ENCODE measurements at regions not wholly inside any gene's neighbourhood (a gene's known extent, or its start where the extent isn't known, plus 50 kb on each side); places are given as distances from the start of the nearest gene placed in this dataset.
"Not testable (repeated sequence)": the region's sequence is repeated elsewhere in the genome, so short reads cannot be mapped to it uniquely, and the experiment has no call there.

GRCh38 chr2:120503206-120503792 lies 157.4 kb downstream of the INHBB start:
- DNase-seq: no peak

DNA sequence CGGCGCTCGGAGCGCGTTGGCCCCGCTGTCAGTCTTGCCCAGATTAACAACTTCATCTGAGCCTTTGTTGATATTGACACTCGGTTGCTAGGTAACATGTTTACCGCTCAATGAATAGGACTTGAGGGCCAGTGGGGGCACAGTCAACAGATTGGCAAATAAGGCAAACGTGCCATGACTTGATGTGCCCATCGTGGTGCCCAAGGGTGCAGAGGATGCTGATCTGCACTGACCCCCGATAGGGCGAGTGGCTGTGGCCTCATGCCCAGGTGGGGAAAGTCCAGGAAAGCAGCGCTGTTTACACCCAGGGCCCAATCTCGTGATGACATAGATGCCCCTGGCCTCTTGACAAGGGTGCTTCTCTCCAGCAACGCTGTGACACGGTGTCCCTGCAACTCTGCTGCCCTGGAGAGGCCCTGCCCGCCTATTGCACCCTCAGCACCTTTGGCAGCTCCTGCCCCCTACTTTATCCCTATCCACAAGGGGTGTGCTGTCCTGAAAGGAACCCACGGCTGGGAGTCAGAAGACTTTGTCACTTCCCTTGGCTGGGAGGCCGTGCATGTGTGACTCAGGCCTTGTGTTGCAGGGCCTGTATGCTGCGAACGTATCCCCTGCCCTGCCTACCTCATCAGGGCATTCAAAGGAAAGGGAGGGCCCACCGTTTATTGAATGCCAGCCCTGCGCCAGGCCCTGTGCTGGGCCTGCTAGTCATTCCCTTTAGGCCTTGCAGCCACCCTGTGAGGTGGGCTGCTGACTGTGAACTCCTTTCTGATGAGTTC lies 158.0 kb downstream of the INHBB start:
- DNase-seq: no peak

- no peak for DNase-seq
Observed at GRCh38 chr2:120504936-120505705, 159.2 kb downstream of the INHBB start.

GRCh38 chr2:120508567-120509041 lies 162.7 kb downstream of the INHBB start:
- DNase-seq: no peak

- DNase-seq: no peak
Observed at GRCh38 chr2:120509213-120509815, 163.4 kb downstream of the INHBB start.

DNA sequence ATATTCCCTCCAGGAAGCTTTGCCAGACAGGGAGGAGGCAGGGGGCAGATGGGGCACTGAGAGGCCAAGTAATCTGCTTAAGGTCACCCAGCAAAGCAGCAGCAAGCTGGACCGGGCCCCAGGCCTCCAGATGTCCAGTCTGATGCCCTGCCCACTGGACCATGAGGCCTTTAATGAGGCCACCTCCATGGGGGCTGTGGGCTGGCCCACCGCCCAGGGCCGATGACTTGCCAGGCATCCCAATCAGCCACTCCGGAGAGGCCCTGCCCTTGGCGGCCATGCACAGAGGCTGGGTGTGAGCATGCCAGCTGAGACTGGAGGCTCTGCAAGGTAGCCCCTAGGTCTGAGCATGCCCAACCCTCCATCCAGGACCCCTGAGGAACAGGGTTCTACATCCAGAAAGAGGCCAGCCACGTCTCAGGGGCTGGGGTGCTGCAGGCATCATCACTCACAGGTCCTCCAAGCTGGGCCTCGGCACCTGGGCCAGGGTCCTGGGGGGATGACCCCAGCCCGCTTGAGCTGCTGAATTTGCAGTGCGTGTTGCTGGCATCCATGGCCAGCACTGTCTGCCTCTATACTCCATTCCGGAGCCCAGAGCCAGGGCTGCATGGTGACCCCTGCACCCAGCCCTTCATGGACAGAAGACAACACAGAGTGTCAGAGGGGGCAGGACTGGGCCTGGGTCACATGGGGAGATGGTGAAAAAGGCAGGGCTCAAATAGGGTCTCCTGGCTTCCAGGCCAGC lies 164.2 kb downstream of the INHBB start:
- no peak for DNase-seq

DNA sequence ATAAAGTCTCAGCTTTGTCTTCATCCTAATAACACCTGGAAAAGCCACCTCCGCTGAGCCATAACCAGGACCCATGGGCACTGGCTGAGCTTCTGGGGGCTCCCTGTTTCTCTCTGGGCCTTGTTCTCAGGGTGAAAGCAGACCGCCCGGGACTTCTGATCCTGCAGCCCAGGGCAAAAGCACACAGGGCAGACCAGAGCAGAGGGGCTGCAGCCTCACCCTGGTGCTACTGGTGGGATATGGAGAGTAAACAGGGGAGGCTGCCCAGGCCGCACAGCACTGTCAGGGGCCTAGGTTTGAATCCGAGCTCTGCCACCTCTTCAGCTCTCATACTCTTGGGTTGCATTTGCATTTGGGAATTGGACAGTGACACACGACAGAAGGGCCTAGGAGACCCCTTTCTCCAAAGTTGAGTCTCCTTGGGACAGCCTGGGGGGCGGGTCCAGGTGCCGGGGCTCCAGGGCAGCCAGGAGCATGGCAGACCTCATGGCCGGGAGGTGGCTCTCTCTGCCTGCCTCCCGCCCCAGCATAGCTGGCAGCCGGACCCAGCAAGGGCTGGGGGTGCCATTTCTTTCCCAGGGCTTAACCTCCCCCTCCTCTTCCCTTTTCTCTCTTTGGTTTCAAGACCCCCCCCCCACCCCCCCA lies 164.9 kb downstream of the INHBB start:
- DNase-seq: no peak

- no peak for DNase-seq
Observed at GRCh38 chr2:120511536-120511935, 165.6 kb downstream of the INHBB start.

DNA sequence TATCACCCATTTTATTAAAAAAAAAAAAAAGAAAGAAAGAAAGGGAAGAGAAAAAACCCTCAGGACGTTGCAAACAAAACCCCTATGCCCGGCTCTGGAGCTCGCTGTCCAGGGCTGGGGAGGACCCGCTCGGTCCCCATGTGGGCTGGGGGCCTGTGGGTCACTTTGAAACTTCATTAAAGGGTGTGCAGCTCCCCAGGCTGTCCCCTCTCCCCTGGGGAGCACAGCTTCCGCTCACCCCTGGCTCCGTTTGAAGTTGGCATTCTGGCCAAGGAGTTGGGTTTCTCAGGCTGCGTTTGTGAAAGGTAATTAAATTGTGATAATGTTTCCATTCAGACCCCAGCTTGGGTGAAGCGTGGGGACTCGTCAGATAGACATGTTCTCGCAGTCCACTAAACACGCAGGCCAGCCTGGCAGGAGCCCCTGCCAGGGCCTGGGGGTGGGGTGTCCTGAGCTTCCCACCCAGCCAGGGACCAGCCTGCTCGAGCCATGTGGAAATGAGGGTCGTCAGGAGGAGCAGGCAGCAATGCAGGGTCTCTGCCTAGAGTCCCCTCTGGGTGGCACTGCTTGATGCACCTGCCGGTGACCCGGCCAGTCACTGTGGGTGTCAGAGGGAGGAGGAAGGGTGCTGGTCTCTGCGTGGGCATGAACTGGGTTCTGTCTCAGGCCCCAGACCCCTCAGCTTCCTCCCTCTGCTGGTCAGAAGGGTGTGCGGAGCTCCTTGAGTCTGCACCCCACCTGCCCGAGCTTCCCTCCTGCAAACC lies 166.2 kb downstream of the INHBB start:
- no peak for DNase-seq

- DNase-seq: no peak
Observed at GRCh38 chr2:120513776-120514357, 167.9 kb downstream of the INHBB start.

- DNase-seq: no peak
Observed at GRCh38 chr2:120514521-120514920, 168.6 kb downstream of the INHBB start.

DNA sequence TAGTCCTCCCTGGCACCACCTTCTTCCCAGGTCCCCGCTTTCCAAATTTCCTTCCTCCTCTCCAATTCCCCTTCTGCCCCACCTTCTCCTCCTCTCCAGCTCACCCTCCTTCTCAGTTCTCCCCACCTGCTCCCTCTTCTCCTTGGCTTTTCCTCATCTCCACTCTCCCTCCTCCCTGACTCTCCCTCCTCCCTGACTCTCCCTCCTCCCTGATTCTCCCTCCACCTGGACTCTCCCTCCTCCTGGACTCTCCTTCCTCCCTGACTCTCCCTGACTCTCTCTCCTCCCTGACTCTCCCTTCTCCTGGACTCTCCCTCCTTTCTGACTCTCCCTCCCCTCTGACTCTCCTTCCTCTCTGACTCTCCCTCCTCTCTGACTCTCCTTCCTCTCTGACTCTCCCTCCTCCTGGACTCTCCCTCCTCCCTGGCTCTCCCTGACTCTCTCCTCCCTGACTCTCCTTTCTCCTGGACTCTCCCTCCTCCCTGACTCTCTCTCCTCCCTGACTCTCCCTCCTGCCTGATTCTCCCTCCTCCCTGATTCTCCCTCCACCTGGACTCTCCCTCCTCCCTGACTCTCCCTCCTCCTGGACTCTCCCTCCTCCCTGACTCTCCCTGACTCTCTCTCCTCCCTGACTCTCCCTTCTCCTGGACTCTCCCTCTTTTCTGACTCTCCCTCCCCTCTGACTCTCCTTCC lies 169.3 kb downstream of the INHBB start:
- DNase-seq: not testable (repeated sequence)

- DNase-seq: no peak
Observed at GRCh38 chr2:120515759-120516678, 170.1 kb downstream of the INHBB start.

- no peak for DNase-seq
Observed at GRCh38 chr2:120516679-120517314, 170.9 kb downstream of the INHBB start.

DNA sequence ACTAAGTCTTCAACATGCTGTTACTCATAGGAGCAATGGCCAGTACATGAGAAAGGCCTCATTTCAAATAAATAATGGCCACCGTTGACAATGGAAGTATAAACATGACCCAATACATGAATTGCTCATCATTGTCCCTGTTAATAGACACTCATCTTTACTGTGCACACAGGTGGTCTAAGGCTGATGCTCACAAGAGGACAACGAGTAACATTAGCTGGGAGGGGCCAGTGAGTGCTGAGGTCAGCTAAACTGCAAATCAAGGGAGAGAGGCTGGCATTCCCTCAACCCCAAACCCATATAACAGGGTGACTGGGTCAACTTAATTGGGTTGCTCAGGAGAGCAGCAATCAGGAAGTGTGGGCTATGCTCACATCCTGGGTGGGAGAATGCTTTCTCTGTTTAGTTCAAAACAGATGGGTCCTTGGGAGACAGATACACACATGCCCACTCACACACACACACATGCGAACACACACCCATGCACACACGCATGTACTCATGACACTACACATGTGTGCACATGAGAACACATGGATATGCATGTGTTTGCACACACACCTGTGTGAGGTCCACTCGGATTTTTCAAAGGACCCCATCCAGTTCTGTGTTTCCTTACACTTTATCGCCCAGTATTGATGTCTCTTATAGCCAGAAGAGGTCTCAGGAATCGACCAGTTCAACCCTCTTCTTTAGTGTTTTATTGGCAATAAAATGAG lies 172.0 kb downstream of the INHBB start:
- no peak for DNase-seq

GRCh38 chr2:120518819-120519218 lies 172.9 kb downstream of the INHBB start:
- no peak for DNase-seq

DNA sequence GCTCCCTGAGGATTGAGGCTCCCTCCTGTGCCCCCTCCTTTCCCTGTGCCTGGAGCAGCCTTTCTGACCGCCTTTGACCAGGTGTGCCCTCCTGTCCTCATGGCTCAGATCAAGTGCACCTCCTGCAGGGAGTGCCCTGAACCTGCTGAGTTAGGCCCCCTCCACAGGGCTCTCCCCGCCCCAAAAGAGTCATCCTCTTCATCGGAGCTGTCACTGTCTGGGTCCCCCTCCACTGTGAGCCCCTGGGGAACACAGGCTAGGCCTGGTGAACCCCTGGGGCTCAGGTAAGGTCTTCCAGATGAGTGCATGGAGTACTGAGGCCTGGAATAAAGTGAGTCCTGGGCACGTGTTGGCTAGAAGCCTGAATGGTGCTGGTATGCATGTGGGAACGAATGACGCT lies 173.5 kb downstream of the INHBB start:
- DNase-seq: no peak

- no peak for DNase-seq
Observed at GRCh38 chr2:120520454-120520853, 174.5 kb downstream of the INHBB start.
